HepG2 (cell line): ENCODE measurements at regions not wholly inside any gene's neighbourhood (a gene's known extent, or its start where the extent isn't known, plus 50 kb on each side); places are given as distances from the start of the nearest gene placed in this dataset.

ENCODE experiments used
- ATAC-seq: fragments of 200-7000 bp; cut with Tn5 transposase; 3 replicates; pipeline ENCODE4 v1.9.1; 2020; ENCODE audit warnings: mild to moderate bottlenecking, moderate library complexity
- BruUV-seq: library from RNA; stranded (reverse); fragments of 400-500 nt; replicated peaks from 2 replicates; lab custom pipeline; 2021; lab: Mats Ljungman, UMichigan
- CTCF ChIA-PET: fragments of 300-600 bp; formaldehyde crosslinking; extraction: SDS; loops from one replicate; lab custom pipeline; 2021; ENCODE audit warnings: low total read pairs, inconsistent platforms, low intra/inter-chr PET ratio; lab: Yijun Ruan, JAX
- POLR2A ChIA-PET: fragments of 350-600 bp; sonication (Branson Sonifier 250); formaldehyde crosslinking; loops from one replicate; lab custom pipeline; 2020; ENCODE audit warnings: antibody characterized with exemption, inconsistent platforms; lab: Yijun Ruan, JAX
- DNase-seq: peaks from one replicate; pipeline ENCODE4 v3.0.0-alpha.2; 2015; ENCODE audit warnings: low spot score
- FAIRE-seq: peaks from 3 replicates; lab custom pipeline; 2011; peaks lifted over from hg19 to GRCh38; lab: Jason Lieb, UNC
- H2AFZ ChIP-seq: one replicate; pipeline ENCODE4 v1.6.1; 2011; ENCODE audit warnings: low read length, inconsistent platforms
- H3K27ac ChIP-seq: fragments of 300-600 bp; 3 replicates; pipeline ENCODE4 v1.8.0; 2011; ENCODE audit warnings: mixed run types, mild to moderate bottlenecking, mixed read lengths, low read length, inconsistent platforms; ENCODE audit not compliant: insufficient read depth; ENCODE audit errors: extremely low read length
- H3K27me3 ChIP-seq, 2 experiments: fragments of 200-600 bp in 1 of 2; 2 replicates in 1 of 2; 3 replicates in 1 of 2; pipeline versions ENCODE4 v1.6.0 to v1.8.0; 2011; ENCODE audit warnings: low read length in 2 of 2, mild to moderate bottlenecking in 2 of 2, moderate library complexity in 2 of 2, inconsistent platforms in 1 of 2; ENCODE audit not compliant: insufficient read depth in 2 of 2, control insufficient read depth in 1 of 2
- H3K36me3 ChIP-seq, 2 experiments: fragments of 200-600 bp in 1 of 2; replicated peaks in 1 of 2; 2 replicates in 1 of 2; 3 replicates in 1 of 2; pipeline versions ENCODE4 v1.5.1 to v1.8.0; 2011; ENCODE audit warnings: low read length in 2 of 2, inconsistent platforms in 1 of 2; ENCODE audit not compliant: insufficient read depth in 2 of 2, control insufficient read depth in 1 of 2
- H3K4me1 ChIP-seq: 2 replicates; pipeline ENCODE4 v1.5.1; 2012; ENCODE audit warnings: low read length, inconsistent platforms; ENCODE audit not compliant: insufficient read depth
- H3K4me2 ChIP-seq: 2 replicates; pipeline ENCODE4 v1.6.0; 2011; ENCODE audit warnings: low read depth, low read length, inconsistent platforms
- H3K4me3 ChIP-seq, 3 experiments: fragments of 200-600 bp in 1 of 3; sonication (generic), shearing (Covaris generic) in 1 of 3; replicated peaks in 1 of 3; 2 replicates each; pipeline ENCODE4 v1.5.1; 2011 to 2016; ENCODE audit warnings: low read length in 3 of 3, inconsistent platforms in 2 of 3, low read depth in 2 of 3, mild to moderate bottlenecking in 2 of 3, control low read depth in 1 of 3, mixed read lengths in 1 of 3; ENCODE audit not compliant: insufficient read depth in 1 of 3
- H3K79me2 ChIP-seq: one replicate; pipeline ENCODE4 v1.6.1; 2011; ENCODE audit warnings: low read length, inconsistent platforms; ENCODE audit not compliant: insufficient read depth
- H3K9ac ChIP-seq: 2 replicates; pipeline ENCODE4 v1.6.0; 2011; ENCODE audit warnings: mild to moderate bottlenecking, low read depth, low read length, inconsistent platforms; ENCODE audit not compliant: insufficient read depth
- H3K9me3 ChIP-seq: 2 replicates; pipeline ENCODE4 v1.5.1; 2012; ENCODE audit warnings: mild to moderate bottlenecking, low read length
- H4K20me1 ChIP-seq: 2 replicates; pipeline ENCODE4 v1.6.0; 2011; ENCODE audit warnings: inconsistent platforms, mild to moderate bottlenecking, low read length, moderate library complexity; ENCODE audit not compliant: insufficient read depth
- FOXK2 ChIP-seq: fragments of 450-650 bp; IDR thresholded peaks from 2 replicates; pipeline ENCODE4 v1.6.1; 2016
- GTF2F1 ChIP-seq: fragments of 150-350 bp; IDR thresholded peaks from 2 replicates; pipeline ENCODE4 v1.6.1; 2014; ENCODE audit warnings: low read length
- MATR3 ChIP-seq: sonication (generic); formaldehyde crosslinking; IDR thresholded peaks from 2 replicates; pipeline ENCODE4 v1.4.0; 2020; ENCODE audit warnings: missing genetic modification reagents
- YEATS4 ChIP-seq: sonication (generic); formaldehyde crosslinking; IDR thresholded peaks from 2 replicates; pipeline ENCODE4 v1.4.0; 2020; ENCODE audit warnings: missing genetic modification reagents, borderline replicate concordance
- ZNF224 ChIP-seq: sonication (generic); formaldehyde crosslinking; IDR thresholded peaks from 2 replicates; pipeline ENCODE4 v1.5.0; 2020; ENCODE audit warnings: mild to moderate bottlenecking, missing genetic modification reagents
- ZNF333 ChIP-seq: sonication (generic); formaldehyde crosslinking; IDR thresholded peaks from 2 replicates; pipeline ENCODE4 v1.4.0; 2020; ENCODE audit warnings: mild to moderate bottlenecking, missing genetic modification reagents, borderline replicate concordance
- ZNF383 ChIP-seq: sonication (generic); formaldehyde crosslinking; IDR thresholded peaks from 2 replicates; pipeline ENCODE4 v1.4.0; 2020; ENCODE audit warnings: missing genetic modification reagents, mild to moderate bottlenecking, borderline replicate concordance
- ZNF598 ChIP-seq: sonication (generic); formaldehyde crosslinking; IDR thresholded peaks from 2 replicates; pipeline ENCODE4 v1.5.1; 2020; ENCODE audit warnings: mild to moderate bottlenecking, missing genetic modification reagents, borderline replicate concordance
- ZNF7 ChIP-seq: IDR thresholded peaks from 2 replicates; pipeline ENCODE4 v1.6.1; 2016; ENCODE audit warnings: missing biosample characterization, missing genetic modification reagents
- WGBS: methylation state at CpG from one replicate; pipeline ENCODE4 v1.1.6; 2017; ENCODE audit warnings: low lambda C conversion rate; 5-methylcytosine and 5-hydroxymethylcytosine counted together
- in situ Hi-C: cut with HindIII; loops from 2 replicates; pipeline ENCODE4 v1.10.0; 2017; ENCODE audit warnings: low pct_unique_long_range_greater_than_20kb; ENCODE audit not compliant: extremely low pct_ligation_motif_present
- intact Hi-C: fragments of 100-400 bp; cut with micrococcal nuclease; formaldehyde crosslinking; loops from one replicate; pipeline ENCODE4 v1.10.0; 2022; ENCODE audit not compliant: unreplicated experiment
- TF ChIP-seq, protein P1 (sequence below): IDR thresholded peaks from 2 replicates; pipeline ENCODE4 v1.6.1; 2016; ENCODE audit warnings: low read depth
- TF ChIP-seq, protein P2 (sequence below): IDR thresholded peaks from 2 replicates; pipeline ENCODE4 v1.6.1; 2018; ENCODE audit warnings: missing genetic modification reagents, mild to moderate bottlenecking, missing compliant biosample characterization

DNA sequence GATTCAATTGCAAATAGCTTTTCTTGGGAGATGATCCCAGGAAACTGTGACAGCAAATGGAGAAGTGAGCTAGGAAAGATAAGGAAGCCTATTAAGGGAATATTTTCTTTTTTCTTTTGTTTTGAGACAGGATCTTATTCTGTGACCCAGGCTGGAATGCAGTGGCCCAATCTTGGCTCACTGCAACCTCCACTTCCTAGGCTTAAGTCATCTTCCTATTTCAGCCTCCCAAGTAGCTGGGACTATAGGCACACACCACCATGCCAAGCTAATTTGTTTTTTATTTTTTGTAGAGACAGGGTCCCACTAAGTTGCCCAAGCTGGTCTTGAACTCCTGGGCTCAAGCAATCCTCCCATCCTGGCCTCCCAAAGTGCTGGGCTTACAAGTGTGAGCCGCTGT lies 433.7 kb downstream of the RPS6KC1 start:
- H3K4me3 ChIP-seq, result no peak overlapping the region
- H3K27ac ChIP-seq, result no peak overlapping the region
- no peaks in the 10 kb centered on the region for H4K20me1 ChIP-seq
- no peaks in the 10 kb centered on the region for H3K4me1 ChIP-seq
- peaks cover 0 to 1% of the 10 kb centered on the region in 2 experiments; a peak in 1 of 5 replicates for H3K27me3 ChIP-seq
- no peaks in the 10 kb centered on the region for H3K79me2 ChIP-seq
- no peak overlapping the region for H3K9ac ChIP-seq
- TF ChIP-seq ZNF224 (CRISPR knock-in tag) (no peak), ZNF333 (CRISPR knock-in tag) (no peak), ZNF383 (CRISPR knock-in tag) (no peak), ZNF7 (CRISPR knock-in tag) (no peak), YEATS4 (no peak), GTF2F1 (no peak), MATR3 (CRISPR knock-in tag) (no peak), FOXK2 (no peak), ZNF598 (CRISPR knock-in tag) (no peak)
- TF ChIP-seq, protein P1, sequence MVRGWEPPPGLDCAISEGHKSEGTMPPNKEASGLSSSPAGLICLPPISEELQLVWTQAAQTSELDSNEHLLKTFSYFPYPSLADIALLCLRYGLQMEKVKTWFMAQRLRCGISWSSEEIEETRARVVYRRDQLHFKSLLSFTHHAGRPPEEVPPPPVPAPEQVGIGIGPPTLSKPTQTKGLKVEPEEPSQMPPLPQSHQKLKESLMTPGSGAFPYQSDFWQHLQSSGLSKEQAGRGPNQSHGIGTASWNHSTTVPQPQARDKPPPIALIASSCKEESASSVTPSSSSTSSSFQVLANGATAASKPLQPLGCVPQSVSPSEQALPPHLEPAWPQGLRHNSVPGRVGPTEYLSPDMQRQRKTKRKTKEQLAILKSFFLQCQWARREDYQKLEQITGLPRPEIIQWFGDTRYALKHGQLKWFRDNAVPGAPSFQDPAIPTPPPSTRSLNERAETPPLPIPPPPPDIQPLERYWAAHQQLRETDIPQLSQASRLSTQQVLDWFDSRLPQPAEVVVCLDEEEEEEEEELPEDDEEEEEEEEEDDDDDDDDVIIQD (CRISPR knock-in tag), result no peak
- TF ChIP-seq, protein P2, sequence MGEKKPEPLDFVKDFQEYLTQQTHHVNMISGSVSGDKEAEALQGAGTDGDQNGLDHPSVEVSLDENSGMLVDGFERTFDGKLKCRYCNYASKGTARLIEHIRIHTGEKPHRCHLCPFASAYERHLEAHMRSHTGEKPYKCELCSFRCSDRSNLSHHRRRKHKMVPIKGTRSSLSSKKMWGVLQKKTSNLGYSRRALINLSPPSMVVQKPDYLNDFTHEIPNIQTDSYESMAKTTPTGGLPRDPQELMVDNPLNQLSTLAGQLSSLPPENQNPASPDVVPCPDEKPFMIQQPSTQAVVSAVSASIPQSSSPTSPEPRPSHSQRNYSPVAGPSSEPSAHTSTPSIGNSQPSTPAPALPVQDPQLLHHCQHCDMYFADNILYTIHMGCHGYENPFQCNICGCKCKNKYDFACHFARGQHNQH, result no peak
- DNase-seq (no peak), ATAC-seq (no peak), FAIRE-seq (no peak)
- no peaks in the 10 kb centered on the region for H3K9me3 ChIP-seq
- intact Hi-C loops, result no loop called here
- H3K4me2 ChIP-seq, result no peak overlapping the region
- H3K36me3 ChIP-seq, result no peaks in the 10 kb centered on the region
- ChIA-PET POLR2A (no interaction called here), CTCF (no interaction called here)
- WGBS, result 55% methylated on average over 1 of the region's 1 CpG
- BruUV-seq, result no TSS peak
- in situ Hi-C loops, result no loop called here
- no peak overlapping the region for H2AFZ ChIP-seq
